GM20000 (cell line): ENCODE measurements at regions not wholly inside any gene's neighbourhood (a gene's known extent, or its start where the extent isn't known, plus 50 kb on each side); places are given as distances from the start of the nearest gene placed in this dataset.

Source experiments
- DNase-seq: peaks from one replicate; pipeline ENCODE4 v3.0.0; 2012; ENCODE audit warnings: low spot score
- TF ChIP-seq, protein P1 (sequence below): IDR thresholded peaks from 2 replicates; pipeline ENCODE4 v1.5.1; 2012; ENCODE audit warnings: mild to moderate bottlenecking, control low read depth; ENCODE audit errors: extremely low read depth, missing control alignments

DNA sequence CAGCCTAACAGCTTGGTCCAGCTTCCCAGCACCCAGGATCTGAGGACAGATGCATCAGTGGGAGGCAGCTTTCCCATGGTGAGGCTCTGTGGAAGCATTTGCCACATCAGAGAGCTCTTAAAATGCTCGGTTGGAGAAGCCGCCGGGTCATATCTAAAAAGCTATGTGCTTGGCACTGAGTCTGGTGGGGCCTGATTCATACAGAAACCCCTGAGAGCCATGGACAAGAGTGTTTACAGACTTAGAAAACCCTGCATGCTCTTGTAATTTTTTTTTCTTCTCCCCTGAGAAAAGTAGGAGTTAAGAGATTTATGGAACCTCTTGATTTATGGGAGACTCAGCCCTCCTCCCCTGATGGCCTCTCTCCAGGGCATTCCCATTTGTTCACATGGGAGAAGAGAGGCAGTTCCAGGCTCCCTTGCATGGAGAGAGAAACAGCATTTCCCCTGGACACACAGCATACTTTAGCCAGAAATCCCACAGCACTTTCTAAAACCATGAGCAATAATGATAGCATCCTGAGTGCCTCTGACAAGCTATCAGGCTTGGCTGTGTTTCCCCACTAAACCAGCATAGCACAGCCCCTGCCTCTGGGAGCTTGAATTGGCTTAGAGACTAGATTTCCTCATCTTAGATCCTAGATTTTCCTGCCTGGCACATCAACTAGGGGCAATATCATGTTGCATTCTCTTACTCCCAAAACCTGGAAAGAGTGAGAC is 322.1 kb upstream of the AUTS2 start:
- TF ChIP-seq, protein P1, sequence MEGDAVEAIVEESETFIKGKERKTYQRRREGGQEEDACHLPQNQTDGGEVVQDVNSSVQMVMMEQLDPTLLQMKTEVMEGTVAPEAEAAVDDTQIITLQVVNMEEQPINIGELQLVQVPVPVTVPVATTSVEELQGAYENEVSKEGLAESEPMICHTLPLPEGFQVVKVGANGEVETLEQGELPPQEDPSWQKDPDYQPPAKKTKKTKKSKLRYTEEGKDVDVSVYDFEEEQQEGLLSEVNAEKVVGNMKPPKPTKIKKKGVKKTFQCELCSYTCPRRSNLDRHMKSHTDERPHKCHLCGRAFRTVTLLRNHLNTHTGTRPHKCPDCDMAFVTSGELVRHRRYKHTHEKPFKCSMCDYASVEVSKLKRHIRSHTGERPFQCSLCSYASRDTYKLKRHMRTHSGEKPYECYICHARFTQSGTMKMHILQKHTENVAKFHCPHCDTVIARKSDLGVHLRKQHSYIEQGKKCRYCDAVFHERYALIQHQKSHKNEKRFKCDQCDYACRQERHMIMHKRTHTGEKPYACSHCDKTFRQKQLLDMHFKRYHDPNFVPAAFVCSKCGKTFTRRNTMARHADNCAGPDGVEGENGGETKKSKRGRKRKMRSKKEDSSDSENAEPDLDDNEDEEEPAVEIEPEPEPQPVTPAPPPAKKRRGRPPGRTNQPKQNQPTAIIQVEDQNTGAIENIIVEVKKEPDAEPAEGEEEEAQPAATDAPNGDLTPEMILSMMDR = no peak
- DNase-seq = no peak

DNA sequence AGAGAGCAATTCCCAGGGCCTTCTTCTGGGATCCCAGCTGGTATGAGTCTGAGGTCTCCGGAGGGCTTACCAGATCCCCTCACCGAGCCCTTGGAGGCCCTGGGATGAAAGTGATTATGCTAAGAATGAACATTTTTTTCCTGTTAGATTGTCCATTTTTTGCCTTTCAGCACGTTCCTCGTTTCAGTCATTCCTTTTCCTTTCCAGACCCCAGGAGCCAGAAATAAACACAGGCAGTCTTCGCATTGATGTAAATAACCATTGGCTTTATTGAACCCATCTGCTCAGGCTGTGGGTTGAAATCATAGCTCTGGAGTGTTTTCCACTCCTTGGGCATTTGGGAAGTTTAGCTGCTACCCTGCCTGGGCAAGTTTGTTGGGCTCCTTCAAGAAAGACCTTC is 320.9 kb upstream of the AUTS2 start:
- TF ChIP-seq, protein P1 = no peak
- no peak for DNase-seq

DNA sequence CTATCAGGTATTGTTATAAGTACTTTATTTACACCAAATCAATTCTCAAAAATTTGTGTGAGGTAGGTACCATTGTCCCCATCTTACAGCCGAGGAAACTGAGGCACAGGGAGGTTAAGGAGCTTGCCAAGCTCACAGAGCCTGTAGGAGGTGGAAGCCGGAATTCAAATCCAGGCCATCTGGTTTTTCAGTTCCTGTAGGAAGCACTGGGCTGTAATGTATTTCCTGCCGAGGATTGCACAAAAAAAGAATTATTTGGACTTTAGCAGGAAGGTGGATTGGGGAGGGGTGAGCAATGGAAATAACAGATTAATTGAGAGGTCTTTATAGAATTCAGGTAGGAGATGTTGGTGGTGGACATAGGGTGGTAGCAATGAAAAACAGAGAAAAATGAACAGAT is 315.3 kb upstream of the AUTS2 start:
- TF ChIP-seq, protein P1 = no peak
- DNase-seq = no peak

DNA sequence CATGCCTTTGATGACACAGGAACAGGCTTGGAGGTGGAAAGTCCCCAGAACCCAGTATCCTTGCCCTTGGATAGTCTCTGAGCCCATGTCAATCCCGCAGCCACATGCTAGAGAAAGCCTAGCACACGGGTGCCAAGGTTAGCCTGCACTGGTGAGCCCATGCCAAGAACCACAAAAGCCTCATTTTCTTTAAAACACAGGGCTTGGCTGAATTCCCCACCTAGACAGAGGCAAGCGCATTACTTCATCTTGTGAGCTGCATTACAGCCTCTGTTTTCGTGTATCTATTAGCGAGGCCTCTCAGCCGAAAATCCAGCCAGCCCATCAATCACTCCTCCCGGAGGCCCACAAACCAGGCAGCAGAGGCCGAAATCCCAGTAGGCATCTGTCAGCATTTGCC is 314.9 kb upstream of the AUTS2 start:
- TF ChIP-seq, protein P1 = no peak
- no peak for DNase-seq

DNA sequence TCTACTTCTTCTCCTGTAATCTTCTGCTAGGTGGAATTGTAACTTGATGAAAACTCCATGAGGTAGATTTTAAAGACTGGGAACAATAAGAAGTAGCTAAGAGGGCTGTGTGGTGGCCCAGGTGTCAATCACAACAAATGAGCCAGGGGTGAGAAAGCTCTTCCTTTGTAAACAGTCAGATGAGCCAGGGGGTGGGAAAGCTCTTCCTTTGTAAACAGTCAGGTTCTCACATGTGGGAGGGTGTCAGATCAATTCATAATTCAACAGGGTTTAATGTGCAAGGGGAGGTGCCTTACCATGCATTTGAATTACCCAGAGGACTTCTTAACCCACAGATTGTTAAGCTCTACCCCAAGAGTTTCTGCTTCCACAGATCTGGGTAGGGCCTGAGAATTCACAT is 312.4 kb upstream of the AUTS2 start:
- TF ChIP-seq, protein P1 = no peak
- DNase-seq = no peak

DNA sequence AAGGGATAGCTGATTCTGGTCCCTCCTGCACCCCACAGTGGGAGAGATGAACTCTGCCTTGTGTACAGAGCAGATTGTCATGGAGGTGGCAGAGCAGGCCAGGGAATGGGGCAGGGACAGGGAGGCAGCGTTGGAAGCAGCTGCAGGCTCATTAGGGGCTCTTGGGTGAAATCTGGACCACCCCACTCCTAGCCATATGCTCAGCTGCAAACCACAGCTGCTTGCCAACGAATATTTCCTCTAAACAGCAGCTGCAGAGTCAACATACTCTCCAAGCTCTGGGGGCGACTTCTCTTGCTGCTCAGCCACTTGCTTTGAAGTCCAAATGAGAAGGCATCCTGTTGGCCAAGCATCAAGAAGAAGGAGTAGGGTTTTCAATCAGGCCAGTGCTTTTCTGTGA is 302.3 kb upstream of the AUTS2 start:
- no peak for DNase-seq
- TF ChIP-seq, protein P1 = no peak

DNA sequence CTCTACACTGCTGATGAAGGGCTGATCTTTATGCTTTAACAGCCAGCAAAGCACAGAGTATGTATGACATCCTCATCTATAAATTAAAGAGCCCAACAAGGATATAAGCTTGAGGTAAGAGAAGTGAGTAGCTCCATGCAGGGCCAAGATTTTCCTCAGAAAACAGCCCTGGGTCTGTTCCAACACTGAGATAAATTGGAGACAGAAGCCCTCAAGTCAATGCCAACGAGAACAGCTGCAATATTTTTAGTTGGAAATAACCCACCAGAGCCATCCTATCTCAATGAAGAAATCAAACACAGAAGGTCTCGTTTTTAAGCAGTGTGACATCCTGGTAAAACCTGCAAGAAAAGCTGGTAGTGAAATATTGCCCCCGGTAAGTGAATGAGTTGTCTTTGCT is 297.0 kb upstream of the AUTS2 start:
- no peak for DNase-seq
- TF ChIP-seq, protein P1 = no peak
